ENCODE measurements at regions not wholly inside any gene's neighbourhood (a gene's known extent, or its start where the extent isn't known, plus 50 kb on each side); places are given as distances from the start of the nearest gene placed in this dataset.

DNA sequence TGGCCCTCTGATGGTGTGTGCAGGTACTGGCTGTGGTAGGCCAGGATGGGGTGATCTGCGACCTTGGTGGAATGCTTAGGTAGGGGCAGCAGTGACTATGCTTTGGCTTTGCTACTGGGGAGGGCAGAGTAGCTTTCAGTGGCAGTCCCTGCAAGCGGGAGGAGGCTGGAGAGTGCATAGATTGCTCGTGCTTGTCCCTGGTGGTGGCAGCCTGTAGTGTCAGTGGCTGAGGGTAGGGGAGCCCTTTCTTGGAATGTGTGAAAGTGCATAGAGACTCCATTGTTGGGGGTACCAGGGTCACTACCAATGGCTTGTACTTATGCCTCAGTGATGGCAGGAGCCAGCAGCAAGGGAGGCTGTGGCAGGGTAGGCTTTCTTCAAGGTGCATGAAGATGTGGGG is 582.6 kb downstream of the MRPL39 start:
- DNase-seq (ENCODE audit: low spot score), result no peak

- DNase-seq (ENCODE audit: low spot score), result peak; percentile 28
Measured at GRCh38 chr21:25005388-25005787, 601.9 kb downstream of the MRPL39 start.

DNA sequence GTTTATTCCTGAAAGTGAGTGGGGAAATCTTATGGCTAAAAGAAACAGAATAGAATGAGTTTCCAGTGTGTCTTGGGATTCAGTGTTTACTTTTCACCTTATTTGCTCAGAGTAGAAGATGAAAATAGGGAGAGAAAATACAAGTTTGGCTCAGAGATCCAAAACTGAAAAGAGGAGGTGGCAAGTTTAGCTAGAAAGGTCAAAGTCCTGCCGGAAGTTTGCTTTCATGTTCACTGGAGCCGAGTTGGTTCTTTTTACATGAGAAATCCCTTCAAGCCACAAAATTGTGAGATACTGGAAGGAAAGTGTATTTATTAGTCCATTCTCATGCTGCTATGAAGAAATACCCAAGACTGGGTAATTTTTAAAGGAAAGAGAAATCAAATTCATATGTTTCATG is 604.6 kb downstream of the MRPL39 start:
- no peak for DNase-seq (ENCODE audit: low spot score)

DNA sequence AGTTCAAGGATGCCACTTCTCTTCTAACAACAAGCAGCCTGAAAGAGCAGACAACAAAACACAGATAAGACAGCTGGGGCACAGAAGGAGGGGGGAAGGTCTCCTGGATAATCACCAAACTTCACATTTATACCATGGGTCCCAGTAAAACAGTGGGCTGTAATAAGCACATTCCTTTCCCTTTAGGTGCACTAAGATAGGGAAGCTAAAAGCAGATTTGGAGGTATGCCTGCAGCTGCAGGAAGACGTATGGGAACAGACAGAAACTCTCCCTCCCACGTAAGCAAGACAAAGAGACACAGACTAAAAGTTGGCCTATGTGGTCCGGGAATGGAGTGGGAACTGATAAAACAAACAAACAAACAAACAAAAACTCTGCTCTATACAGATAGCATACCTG is 612.1 kb downstream of the MRPL39 start:
- DNase-seq (ENCODE audit: low spot score), result no peak

DNA sequence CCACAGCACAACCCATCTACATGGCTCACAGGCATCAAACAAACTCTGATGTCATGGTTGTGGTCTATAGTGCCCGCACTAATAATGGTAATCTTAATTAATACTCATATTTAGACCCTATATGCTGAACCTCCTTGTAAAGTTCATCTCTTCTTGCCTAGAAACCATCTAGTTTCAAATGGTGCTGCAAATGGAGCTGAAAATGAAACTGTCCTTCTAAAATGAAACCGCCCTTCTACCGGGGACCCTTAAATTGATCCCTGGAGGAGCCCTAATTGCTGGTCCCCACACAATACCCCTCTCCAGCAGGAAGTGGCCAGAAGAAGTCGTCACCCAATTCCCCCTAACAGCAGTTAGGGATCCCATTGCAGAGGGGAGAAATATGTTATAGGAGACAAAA is 612.6 kb downstream of the MRPL39 start:
- no peak for DNase-seq (ENCODE audit: low spot score)

GRCh38 chr21:24989516-24989915 is 617.8 kb downstream of the MRPL39 start:
- DNase-seq (ENCODE audit: low spot score), result no peak

- DNase-seq (ENCODE audit: low spot score), result no peak
Measured at GRCh38 chr21:24988941-24989340, 618.3 kb downstream of the MRPL39 start.

- no peak for DNase-seq (ENCODE audit: low spot score)
Measured at GRCh38 chr21:24976238-24976637, 631.0 kb downstream of the MRPL39 start.

GRCh38 chr21:24969068-24969467 is 638.2 kb downstream of the MRPL39 start:
- DNase-seq (ENCODE audit: low spot score), result no peak

- no peak for DNase-seq (ENCODE audit: low spot score)
Measured at GRCh38 chr21:24955275-24955961, 651.9 kb downstream of the MRPL39 start.

- DNase-seq (ENCODE audit: low spot score), result no peak
Measured at GRCh38 chr21:24948186-24948585, 659.1 kb downstream of the MRPL39 start.

DNA sequence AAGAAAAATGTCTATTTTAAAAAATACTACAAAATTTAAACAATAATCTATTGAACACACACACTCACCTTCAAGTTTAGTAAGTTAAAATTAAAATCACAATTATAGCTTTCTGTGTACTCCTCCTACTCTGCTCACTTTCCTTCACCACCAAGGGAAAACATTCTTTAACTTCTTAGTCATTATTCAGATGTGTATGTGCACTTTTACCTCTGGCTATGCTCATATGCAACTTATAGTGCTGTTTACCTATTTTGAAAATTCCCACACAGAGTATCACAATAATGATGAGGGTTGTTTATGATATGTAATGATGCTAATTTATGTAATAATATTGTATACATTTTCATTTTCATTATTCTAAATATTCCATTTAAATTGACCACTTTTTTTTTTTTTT is 661.4 kb downstream of the MRPL39 start:
- DNase-seq (ENCODE audit: low spot score), result no peak

GRCh38 chr21:24941316-24942185 is 665.7 kb downstream of the MRPL39 start:
- DNase-seq (ENCODE audit: low spot score), result no peak

GRCh38 chr21:24939291-24939690 is 668.0 kb downstream of the MRPL39 start:
- no peak for DNase-seq (ENCODE audit: low spot score)

DNA sequence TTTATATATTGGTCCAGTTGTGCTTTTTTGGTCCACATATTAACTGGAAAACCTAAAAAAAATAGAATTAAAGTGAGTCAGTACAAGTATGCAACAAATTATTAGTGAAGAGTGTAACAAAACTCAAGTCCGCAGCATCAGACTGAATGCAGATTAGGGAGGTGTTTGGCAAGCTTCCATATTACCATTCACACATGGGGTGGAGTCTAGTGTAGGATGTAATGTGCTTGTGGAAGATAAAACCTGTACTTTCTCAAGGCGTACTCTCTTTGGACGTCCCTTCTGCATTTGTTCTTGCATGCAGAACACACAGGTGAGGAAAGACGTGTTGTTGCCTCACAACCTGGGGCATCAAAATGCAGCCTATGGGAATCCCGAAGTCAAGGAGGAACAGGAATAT is 668.7 kb downstream of the MRPL39 start:
- DNase-seq (ENCODE audit: low spot score), result no peak

GRCh38 chr21:24935991-24936390 is 671.3 kb downstream of the MRPL39 start:
- DNase-seq (ENCODE audit: low spot score), result no peak

DNA sequence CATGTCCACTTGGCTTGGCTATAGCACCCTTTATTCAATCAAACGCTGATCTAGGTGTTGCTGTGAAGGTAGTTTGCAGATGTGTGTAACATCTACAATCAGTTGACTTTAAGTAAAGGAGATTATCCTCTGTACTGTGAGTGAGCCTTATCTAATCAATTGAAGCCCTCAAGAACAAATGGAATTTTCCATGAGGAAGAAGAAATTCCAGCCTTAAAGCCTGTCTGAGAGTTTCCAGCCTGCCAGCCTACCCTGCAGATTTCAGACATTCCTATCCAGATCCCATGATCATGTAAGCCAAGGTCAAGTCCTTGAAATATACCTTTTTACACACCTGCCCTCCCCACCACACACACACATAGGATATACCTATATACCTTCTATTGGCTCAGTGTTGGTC is 696.7 kb downstream of the MRPL39 start:
- DNase-seq (ENCODE audit: low spot score), result no peak

GRCh38 chr21:24903994-24904635 is 703.2 kb downstream of the MRPL39 start:
- no peak for DNase-seq (ENCODE audit: low spot score)

DNA sequence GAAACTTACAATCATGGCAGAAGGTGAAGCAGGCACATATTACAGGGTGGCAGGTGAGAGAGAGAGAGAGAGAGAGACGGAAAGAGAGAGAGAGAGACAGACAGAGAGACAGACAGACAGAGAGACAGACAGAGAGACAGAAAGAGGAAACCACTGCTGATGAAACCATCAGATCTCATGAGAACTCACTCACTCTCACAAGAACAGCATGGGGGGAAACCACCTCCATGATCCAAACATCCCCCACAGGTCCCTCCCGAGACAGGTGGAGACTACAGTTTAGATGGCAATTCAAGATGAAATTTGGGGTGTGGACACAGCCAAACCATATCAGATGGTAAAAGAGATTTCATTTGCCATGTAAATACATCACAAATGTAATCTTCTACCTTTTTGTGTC is 708.1 kb downstream of the MRPL39 start:
- DNase-seq (ENCODE audit: low spot score), result no peak

DNA sequence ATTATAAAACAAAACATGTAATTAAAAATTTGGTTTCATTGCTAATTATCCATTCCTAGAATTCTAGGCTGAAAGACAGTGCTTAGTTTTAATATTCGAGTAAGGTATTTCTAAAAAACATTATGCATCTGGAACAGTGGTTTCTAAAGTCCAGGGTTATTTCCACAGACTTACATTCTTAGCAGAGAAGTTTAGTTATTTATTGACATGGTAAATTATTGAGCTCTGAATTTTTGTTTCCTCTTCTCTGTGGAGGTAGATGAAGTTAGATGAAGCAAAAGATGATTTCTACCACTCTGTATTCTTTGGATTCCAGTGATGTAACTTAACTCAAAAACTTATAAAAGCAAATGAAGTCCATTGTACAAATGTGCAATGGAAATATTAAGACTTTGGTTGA is 709.4 kb downstream of the MRPL39 start:
- no peak for DNase-seq (ENCODE audit: low spot score)

- DNase-seq (ENCODE audit: low spot score), result no peak
Measured at GRCh38 chr21:24896735-24897124, 710.6 kb downstream of the MRPL39 start.

DNA sequence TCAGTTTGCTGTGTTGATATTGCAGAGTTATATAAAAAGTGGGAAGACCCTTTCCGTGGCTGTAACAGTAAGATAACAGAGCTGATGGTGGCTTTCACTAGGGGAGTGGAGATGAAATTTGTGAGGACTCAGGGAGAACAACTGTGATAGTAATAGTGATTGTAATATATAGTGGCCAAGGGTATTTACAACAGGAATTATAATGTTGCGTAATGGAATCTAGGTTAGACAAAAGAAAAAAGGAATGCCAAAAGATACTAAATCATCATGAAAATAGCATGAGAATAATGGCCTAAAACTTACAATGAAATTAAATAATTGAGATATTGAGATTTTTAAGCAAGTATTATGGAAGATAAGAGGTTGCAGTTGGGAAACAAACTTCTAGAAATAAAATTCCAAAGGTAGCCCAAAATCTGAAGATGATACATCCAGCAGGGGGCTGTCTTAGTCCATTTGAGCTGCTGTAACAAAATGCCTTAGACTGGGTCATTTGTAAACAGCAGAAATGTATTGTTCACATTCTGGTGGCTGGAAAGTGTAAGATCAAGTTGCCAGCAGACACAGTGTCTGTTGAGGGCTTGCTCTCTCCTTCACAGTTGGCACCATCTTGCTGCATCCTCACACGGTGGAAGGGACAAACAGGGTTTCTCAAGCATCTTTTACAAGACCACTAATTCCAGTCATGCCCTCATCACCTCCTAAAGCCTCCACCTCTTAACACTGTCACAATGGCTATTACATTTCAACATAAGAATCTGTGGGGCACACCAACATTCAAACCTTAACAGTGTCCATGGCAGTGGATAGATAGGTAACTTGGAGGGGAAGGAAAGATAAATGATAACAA is 711.2 kb downstream of the MRPL39 start:
- peak; percentile 2 for DNase-seq (ENCODE audit: low spot score)
